ENCODE measurements at regions not wholly inside any gene's neighbourhood (a gene's known extent, or its start where the extent isn't known, plus 50 kb on each side); places are given as distances from the start of the nearest gene placed in this dataset.
"Not testable (repeated sequence)": the region's sequence is repeated elsewhere in the genome, so short reads cannot be mapped to it uniquely, and the experiment has no call there.

- peak overlapping the region; percentile 66 for H3K27ac ChIP-seq (ENCODE audit: low read depth, low read length)
- H3K4me3 ChIP-seq (ENCODE audit: low read depth in 1 of 5, low read length in 5 of 5): no peak overlapping the region
- no peaks in the 10 kb centered on the region for H3K36me3 ChIP-seq (ENCODE audit: control insufficient read depth in 5 of 5, insufficient read depth in 5 of 5, low read length in 5 of 5)
- no peaks in the 10 kb centered on the region for H3K27me3 ChIP-seq (ENCODE audit: control insufficient read depth in 5 of 5, insufficient read depth in 4 of 5, low read length in 5 of 5)
- no peaks in the 10 kb centered on the region for H3K9me3 ChIP-seq (ENCODE audit: control insufficient read depth in 5 of 5, low read length in 5 of 5)
- peak overlapping the region in 1 of 5 donors; percentile 32 for H3K9ac ChIP-seq (ENCODE audit: low read length in 5 of 5)
- peaks cover 2 to 33% (median 20%) of the 10 kb centered on the region in 5 donors for H3K4me1 ChIP-seq (ENCODE audit: control insufficient read depth in 5 of 5, insufficient read depth in 5 of 5, low read length in 5 of 5)
Measured at GRCh38 chr14:83975435-83975834, 1554.5 kb upstream of the FLRT2 start.

DNA sequence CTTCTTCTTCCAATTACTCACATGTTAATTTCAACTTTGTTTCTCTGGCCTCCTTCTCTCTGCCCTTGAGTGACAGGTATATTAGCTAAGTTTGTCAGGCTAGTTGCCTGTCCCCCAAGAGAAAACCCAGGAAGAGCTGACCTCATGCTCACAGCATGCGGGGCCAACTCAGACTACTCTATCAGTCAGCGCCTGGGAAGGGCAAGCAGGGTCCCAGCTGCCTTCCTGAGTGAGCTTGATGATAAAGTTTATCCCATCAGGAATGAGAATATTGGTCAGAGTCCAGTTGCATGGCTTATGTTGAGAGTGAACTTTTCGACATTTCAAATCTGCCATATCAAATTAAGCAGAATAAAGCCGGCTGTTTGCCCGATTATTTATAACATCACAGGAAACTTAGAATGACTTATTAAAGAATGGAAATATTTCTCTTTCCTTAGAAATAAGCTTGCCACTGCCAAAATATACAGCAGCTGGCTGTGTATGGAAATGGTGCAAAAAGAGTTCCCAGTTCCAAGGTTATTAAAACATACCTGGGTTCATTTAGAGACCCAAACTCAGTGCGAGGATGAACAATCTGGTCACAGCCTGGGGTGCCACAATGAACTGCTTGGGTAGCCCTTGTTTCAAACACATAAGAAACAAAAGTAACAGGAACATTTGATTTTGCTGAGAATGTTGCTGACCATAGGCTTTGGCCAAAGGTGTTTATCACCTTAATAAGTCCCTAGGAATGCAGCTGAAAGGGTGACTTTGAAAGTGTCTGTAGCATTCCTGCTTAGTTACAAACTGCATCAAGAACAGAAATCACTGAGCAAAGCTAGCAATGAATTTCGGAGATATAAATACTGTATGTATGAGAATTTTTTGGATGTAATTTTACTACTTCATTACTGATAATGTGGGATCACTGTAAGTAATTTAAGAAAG lies 1553.8 kb upstream of the FLRT2 start:
- Histone ChIP-seq H3K27me3 (ENCODE audit: control insufficient read depth in 5 of 5, insufficient read depth in 4 of 5, low read length in 5 of 5) (no peaks in the 10 kb centered on the region), H3K4me3 (ENCODE audit: low read depth in 1 of 5, low read length in 5 of 5) (no peak overlapping the region), H3K27ac (ENCODE audit: low read depth, low read length) (peak overlapping the region; percentile 66), H3K4me1 (ENCODE audit: control insufficient read depth in 5 of 5, insufficient read depth in 5 of 5, low read length in 5 of 5) (peaks cover 2 to 33% (median 20%) of the 10 kb centered on the region in 5 donors), H3K9me3 (ENCODE audit: control insufficient read depth in 5 of 5, low read length in 5 of 5) (no peaks in the 10 kb centered on the region), H3K9ac (ENCODE audit: low read length in 5 of 5) (no peak overlapping the region), H3K36me3 (ENCODE audit: control insufficient read depth in 5 of 5, insufficient read depth in 5 of 5, low read length in 5 of 5) (no peaks in the 10 kb centered on the region)

DNA sequence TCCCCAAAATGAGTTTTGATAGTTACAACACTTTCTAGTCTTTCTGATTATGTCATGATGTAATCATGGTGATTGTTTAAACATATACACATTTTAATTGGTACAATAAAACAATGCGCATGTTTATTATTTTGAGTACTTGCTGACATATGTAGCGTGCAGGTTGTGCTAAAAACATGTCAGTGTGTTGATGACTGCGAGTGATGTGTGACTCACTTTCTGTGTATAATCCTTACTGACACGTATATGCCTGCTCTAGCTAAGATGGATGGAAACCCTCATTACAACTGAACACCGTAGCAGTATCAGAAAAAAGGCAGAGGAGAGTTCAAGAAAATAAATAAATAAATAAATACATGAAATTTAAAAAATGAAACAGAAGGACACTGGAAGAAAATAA lies 1552.4 kb upstream of the FLRT2 start:
- Histone ChIP-seq H3K27ac (ENCODE audit: low read depth, low read length) (no peak overlapping the region), H3K4me3 (ENCODE audit: low read depth in 1 of 5, low read length in 5 of 5) (no peak overlapping the region), H3K9ac (ENCODE audit: low read length in 5 of 5) (no peak overlapping the region), H3K9me3 (ENCODE audit: control insufficient read depth in 5 of 5, low read length in 5 of 5) (no peaks in the 10 kb centered on the region), H3K36me3 (ENCODE audit: control insufficient read depth in 5 of 5, insufficient read depth in 5 of 5, low read length in 5 of 5) (no peaks in the 10 kb centered on the region), H3K27me3 (ENCODE audit: control insufficient read depth in 5 of 5, insufficient read depth in 4 of 5, low read length in 5 of 5) (no peaks in the 10 kb centered on the region), H3K4me1 (ENCODE audit: control insufficient read depth in 5 of 5, insufficient read depth in 5 of 5, low read length in 5 of 5) (peaks cover 2 to 33% (median 20%) of the 10 kb centered on the region in 5 donors)

DNA sequence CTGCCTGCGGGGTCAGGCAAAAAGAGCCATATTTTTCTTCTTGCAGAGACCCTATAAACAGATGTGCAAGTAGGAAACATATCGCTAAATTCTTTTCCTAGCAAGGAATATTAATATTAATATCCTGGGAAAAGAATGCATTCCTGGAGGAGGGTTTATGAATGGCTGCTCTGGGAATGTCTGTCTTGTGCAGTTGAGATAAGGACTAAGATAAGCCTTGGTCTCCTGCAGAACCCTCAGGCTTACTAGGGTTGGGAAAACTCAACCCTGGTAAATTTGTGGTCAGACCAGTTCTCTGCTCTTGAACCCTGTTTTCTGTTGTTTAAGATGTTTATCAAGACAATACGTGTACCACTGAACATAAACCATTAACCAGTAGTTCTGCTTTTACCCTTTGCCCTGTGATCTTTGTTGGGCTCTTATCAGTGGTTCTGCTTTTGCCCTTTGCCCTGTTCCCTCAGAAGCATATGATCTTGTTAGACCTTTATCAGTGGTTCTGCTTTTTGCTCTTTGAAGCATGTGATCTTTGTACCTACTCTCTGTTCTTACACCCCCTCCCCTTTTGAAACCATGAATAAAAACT lies 1548.2 kb upstream of the FLRT2 start:
- not testable (repeated sequence) for H3K9ac ChIP-seq (ENCODE audit: low read length in 5 of 5); H3K27ac ChIP-seq (ENCODE audit: low read depth, low read length)

GRCh38 chr14:83988275-83988674 lies 1541.7 kb upstream of the FLRT2 start:
- no peak overlapping the region for H3K4me3 ChIP-seq (ENCODE audit: low read depth in 1 of 5, low read length in 5 of 5)
- no peaks in the 10 kb centered on the region for H3K27me3 ChIP-seq (ENCODE audit: control insufficient read depth in 5 of 5, insufficient read depth in 4 of 5, low read length in 5 of 5)
- H3K9ac ChIP-seq (ENCODE audit: low read length in 5 of 5): no peak overlapping the region
- no peak overlapping the region for H3K27ac ChIP-seq (ENCODE audit: low read depth, low read length)
- H3K9me3 ChIP-seq (ENCODE audit: control insufficient read depth in 5 of 5, low read length in 5 of 5): peaks cover 0 to 2% (median 0%) of the 10 kb centered on the region in 5 donors
- H3K4me1 ChIP-seq (ENCODE audit: control insufficient read depth in 5 of 5, insufficient read depth in 5 of 5, low read length in 5 of 5): peaks cover 0 to 3% (median 0%) of the 10 kb centered on the region in 5 donors
- H3K36me3 ChIP-seq (ENCODE audit: control insufficient read depth in 5 of 5, insufficient read depth in 5 of 5, low read length in 5 of 5): no peaks in the 10 kb centered on the region

More for the DNA sequence above, 1548.2 kb upstream of the FLRT2 start:
- H3K36me3 ChIP-seq (ENCODE audit: control insufficient read depth in 5 of 5, insufficient read depth in 5 of 5, low read length in 5 of 5); H3K4me3 ChIP-seq (ENCODE audit: low read depth in 1 of 5, low read length in 5 of 5); H3K4me1 ChIP-seq (ENCODE audit: control insufficient read depth in 5 of 5, insufficient read depth in 5 of 5, low read length in 5 of 5); H3K27me3 ChIP-seq (ENCODE audit: control insufficient read depth in 5 of 5, insufficient read depth in 4 of 5, low read length in 5 of 5); H3K9me3 ChIP-seq (ENCODE audit: control insufficient read depth in 5 of 5, low read length in 5 of 5): not testable (repeated sequence)

- no peak overlapping the region for H3K27ac ChIP-seq (ENCODE audit: low read depth, low read length)
- H3K36me3 ChIP-seq (ENCODE audit: control insufficient read depth in 5 of 5, insufficient read depth in 5 of 5, low read length in 5 of 5): no peaks in the 10 kb centered on the region
- H3K4me3 ChIP-seq (ENCODE audit: low read depth in 1 of 5, low read length in 5 of 5): no peak overlapping the region
- H3K4me1 ChIP-seq (ENCODE audit: control insufficient read depth in 5 of 5, insufficient read depth in 5 of 5, low read length in 5 of 5): peaks cover 0 to 3% (median 0%) of the 10 kb centered on the region in 5 donors
- no peaks in the 10 kb centered on the region for H3K9me3 ChIP-seq (ENCODE audit: control insufficient read depth in 5 of 5, low read length in 5 of 5)
- H3K9ac ChIP-seq (ENCODE audit: low read length in 5 of 5): no peak overlapping the region
- no peaks in the 10 kb centered on the region for H3K27me3 ChIP-seq (ENCODE audit: control insufficient read depth in 5 of 5, insufficient read depth in 4 of 5, low read length in 5 of 5)
Measured at GRCh38 chr14:83991666-83992065, 1538.3 kb upstream of the FLRT2 start.

GRCh38 chr14:83992857-83993256 lies 1537.1 kb upstream of the FLRT2 start:
- H3K4me3 ChIP-seq (ENCODE audit: low read depth in 1 of 5, low read length in 5 of 5): no peak overlapping the region
- no peaks in the 10 kb centered on the region for H3K9me3 ChIP-seq (ENCODE audit: control insufficient read depth in 5 of 5, low read length in 5 of 5)
- no peaks in the 10 kb centered on the region for H3K27me3 ChIP-seq (ENCODE audit: control insufficient read depth in 5 of 5, insufficient read depth in 4 of 5, low read length in 5 of 5)
- H3K27ac ChIP-seq (ENCODE audit: low read depth, low read length): no peak overlapping the region
- H3K9ac ChIP-seq (ENCODE audit: low read length in 5 of 5): no peak overlapping the region
- H3K36me3 ChIP-seq (ENCODE audit: control insufficient read depth in 5 of 5, insufficient read depth in 5 of 5, low read length in 5 of 5): no peaks in the 10 kb centered on the region
- peaks cover 0 to 3% (median 0%) of the 10 kb centered on the region in 5 donors for H3K4me1 ChIP-seq (ENCODE audit: control insufficient read depth in 5 of 5, insufficient read depth in 5 of 5, low read length in 5 of 5)

- H3K4me3 ChIP-seq (ENCODE audit: low read depth in 1 of 5, low read length in 5 of 5): no peak overlapping the region
- H3K9me3 ChIP-seq (ENCODE audit: control insufficient read depth in 5 of 5, low read length in 5 of 5): no peaks in the 10 kb centered on the region
- no peak overlapping the region for H3K9ac ChIP-seq (ENCODE audit: low read length in 5 of 5)
- H3K27me3 ChIP-seq (ENCODE audit: control insufficient read depth in 5 of 5, insufficient read depth in 4 of 5, low read length in 5 of 5): no peaks in the 10 kb centered on the region
- H3K4me1 ChIP-seq (ENCODE audit: control insufficient read depth in 5 of 5, insufficient read depth in 5 of 5, low read length in 5 of 5): no peaks in the 10 kb centered on the region
- no peaks in the 10 kb centered on the region for H3K36me3 ChIP-seq (ENCODE audit: control insufficient read depth in 5 of 5, insufficient read depth in 5 of 5, low read length in 5 of 5)
- no peak overlapping the region for H3K27ac ChIP-seq (ENCODE audit: low read depth, low read length)
Measured at GRCh38 chr14:83993545-83993944, 1536.4 kb upstream of the FLRT2 start.

DNA sequence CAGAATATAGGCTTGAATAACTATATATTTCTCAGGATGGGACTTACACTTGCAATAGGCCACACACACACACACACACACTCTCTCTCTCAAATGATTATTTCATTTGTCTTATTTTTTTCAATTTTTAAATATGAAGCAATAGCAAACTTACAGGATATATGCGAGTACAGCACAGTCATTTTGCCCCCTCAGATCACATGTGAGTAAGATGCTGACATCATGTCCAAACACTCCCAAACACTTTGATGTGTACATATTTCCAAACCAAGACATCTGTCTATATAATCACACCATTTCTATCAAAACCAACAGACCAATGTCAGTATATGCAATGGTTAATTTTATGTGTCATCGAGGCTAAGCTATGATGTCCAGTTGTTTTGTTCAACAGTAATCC lies 1535.9 kb upstream of the FLRT2 start:
- no peak overlapping the region for H3K27ac ChIP-seq (ENCODE audit: low read depth, low read length)
- no peaks in the 10 kb centered on the region for H3K9me3 ChIP-seq (ENCODE audit: control insufficient read depth in 5 of 5, low read length in 5 of 5)
- H3K27me3 ChIP-seq (ENCODE audit: control insufficient read depth in 5 of 5, insufficient read depth in 4 of 5, low read length in 5 of 5): no peaks in the 10 kb centered on the region
- H3K9ac ChIP-seq (ENCODE audit: low read length in 5 of 5): no peak overlapping the region
- no peaks in the 10 kb centered on the region for H3K4me1 ChIP-seq (ENCODE audit: control insufficient read depth in 5 of 5, insufficient read depth in 5 of 5, low read length in 5 of 5)
- H3K36me3 ChIP-seq (ENCODE audit: control insufficient read depth in 5 of 5, insufficient read depth in 5 of 5, low read length in 5 of 5): no peaks in the 10 kb centered on the region
- no peak overlapping the region for H3K4me3 ChIP-seq (ENCODE audit: low read depth in 1 of 5, low read length in 5 of 5)

- Histone ChIP-seq H3K4me1 (ENCODE audit: control insufficient read depth in 5 of 5, insufficient read depth in 5 of 5, low read length in 5 of 5) (peaks cover 0 to 1% (median 0%) of the 10 kb centered on the region in 5 donors), H3K9ac (ENCODE audit: low read length in 5 of 5) (no peak overlapping the region), H3K27me3 (ENCODE audit: control insufficient read depth in 5 of 5, insufficient read depth in 4 of 5, low read length in 5 of 5) (no peaks in the 10 kb centered on the region), H3K27ac (ENCODE audit: low read depth, low read length) (no peak overlapping the region), H3K4me3 (ENCODE audit: low read depth in 1 of 5, low read length in 5 of 5) (no peak overlapping the region), H3K9me3 (ENCODE audit: control insufficient read depth in 5 of 5, low read length in 5 of 5) (no peaks in the 10 kb centered on the region), H3K36me3 (ENCODE audit: control insufficient read depth in 5 of 5, insufficient read depth in 5 of 5, low read length in 5 of 5) (no peaks in the 10 kb centered on the region)
Measured at GRCh38 chr14:84001023-84001422, 1528.9 kb upstream of the FLRT2 start.
